HG03378 (cell line): ENCODE measurements at regions not wholly inside any gene's neighbourhood (a gene's known extent, or its start where the extent isn't known, plus 50 kb on each side); places are given as distances from the start of the nearest gene placed in this dataset.
"Not testable (repeated sequence)": the region's sequence is repeated elsewhere in the genome, so short reads cannot be mapped to it uniquely, and the experiment has no call there.

Experiments used
- ATAC-seq: cut with Tn5 transposase; IDR thresholded peaks from one replicate; pipeline ENCODE4 v1.9.1; 2021; ENCODE audit warnings: mild to moderate bottlenecking, moderate library complexity; ENCODE audit not compliant: unreplicated experiment

DNA sequence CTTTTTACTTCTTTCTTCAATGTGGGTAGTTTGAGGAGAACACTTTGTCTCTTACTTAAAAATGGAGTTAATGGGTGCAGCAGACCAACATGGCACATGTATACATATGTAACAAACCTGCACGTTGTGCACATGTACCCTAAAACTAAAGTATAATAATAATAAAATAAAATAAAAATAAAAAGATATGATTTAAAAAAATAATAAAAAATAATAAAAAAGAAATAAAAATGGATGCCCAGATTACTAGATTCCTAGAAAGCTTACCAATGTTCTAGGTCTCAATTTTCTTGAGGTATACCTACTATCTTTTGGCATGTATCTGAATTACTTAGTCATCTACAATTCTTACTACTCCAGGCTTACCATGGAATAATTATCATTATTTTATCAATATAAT is 2001.6 kb upstream of the CDH9 start:
- ATAC-seq = no peak

DNA sequence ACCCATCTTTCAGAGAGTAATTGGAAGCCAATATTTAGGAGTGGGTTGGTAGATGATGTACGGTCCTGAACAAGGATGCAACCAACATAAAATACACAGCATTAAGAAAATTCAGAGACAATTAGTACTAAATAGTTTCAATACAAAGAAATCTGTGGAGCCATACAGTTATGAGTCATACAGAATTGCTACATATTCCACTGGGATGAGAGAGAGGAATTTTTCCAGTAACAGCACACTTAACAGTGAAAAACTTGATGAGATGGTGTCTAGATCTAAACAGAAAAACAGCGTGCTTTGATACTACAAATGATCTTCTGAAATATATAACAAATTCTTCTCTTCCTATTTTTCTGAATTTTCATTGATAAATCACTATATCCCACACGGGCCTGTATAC is 1999.3 kb upstream of the CDH9 start:
- no peak for ATAC-seq

- ATAC-seq = no peak
These were observed 1985.7 kb upstream of the CDH9 start for GRCh38 chr5:29024052-29024451.

- no peak for ATAC-seq
These were observed 1985.2 kb upstream of the CDH9 start for GRCh38 chr5:29023541-29023940.

GRCh38 chr5:29017501-29017900 is 1979.1 kb upstream of the CDH9 start:
- ATAC-seq = no peak

DNA sequence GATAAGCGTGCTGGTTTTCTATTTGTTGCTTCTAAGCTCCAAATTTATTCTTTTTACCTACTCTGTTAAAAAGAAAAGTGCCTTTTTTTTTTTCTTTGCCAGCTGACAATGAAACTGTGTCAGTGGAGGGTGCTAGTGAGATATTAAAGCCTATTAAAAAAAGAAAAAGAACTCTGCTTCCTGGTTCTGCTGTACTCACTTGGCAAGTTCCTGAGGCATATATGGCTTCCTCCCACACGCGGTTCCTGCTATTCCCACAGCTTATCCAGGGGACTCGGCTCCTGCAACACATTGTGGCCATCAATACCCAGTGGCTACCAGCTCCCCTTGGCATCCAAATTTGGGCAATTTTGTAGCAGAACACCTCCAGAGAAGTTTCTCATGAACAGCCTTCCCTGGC is 1977.7 kb upstream of the CDH9 start:
- ATAC-seq = no peak

GRCh38 chr5:29015523-29015922 is 1977.1 kb upstream of the CDH9 start:
- ATAC-seq = no peak

DNA sequence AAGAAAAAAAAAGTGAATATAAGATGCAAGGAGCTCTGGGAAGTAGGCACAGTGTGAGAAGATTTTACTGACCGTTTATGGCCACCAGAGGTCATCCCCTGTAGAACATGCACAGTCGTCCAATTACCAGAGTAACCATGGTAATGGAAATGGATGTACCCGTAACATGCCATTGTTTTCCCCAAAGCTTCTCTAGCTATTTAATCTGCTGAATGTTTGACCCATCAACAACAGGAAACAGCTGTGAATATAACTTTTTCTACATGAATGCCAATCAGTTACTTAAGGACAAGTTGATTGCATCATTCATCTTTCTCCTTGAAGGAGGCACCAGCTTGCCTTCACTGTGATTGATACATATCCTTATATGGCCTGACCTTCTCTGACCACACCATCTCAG is 1967.0 kb upstream of the CDH9 start:
- no peak for ATAC-seq

DNA sequence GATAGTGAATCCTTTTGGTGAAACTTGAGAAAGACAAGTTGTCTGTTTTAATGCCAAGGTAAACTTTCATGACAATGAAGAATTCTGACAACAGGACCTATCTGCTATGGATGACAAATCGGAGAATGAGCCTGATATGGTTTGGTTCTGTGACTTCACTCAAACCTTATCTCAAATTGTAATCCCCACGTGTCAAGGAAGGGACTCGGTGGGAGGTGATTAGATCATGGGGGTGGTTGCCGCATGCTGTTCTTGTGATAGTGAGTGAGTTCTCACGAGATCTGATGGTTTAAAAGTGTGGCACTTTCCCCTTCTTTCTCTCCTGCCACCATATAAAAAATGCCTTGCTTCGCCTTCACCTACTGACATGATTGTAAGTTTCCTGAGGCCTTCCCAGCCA is 1964.1 kb upstream of the CDH9 start:
- ATAC-seq = no peak

DNA sequence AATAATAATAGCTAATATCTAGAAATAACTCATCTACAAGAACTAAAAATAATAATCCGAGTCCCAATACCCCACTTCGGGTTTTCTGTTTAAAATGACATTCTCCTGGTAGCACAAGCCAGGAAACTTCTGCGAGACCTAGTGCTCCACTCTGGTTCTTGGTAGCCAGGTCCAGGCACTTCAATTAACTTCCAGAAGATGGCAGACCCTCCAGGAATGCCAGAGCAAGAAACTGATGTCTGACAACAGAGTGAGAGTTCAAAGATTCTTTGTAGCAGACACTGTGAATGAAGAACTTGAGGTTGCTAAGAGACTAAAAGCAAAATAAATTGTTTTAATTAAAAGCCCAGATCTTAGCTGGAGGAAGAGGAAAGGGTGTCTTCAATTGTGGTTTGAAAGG is 1963.3 kb upstream of the CDH9 start:
- no peak for ATAC-seq

DNA sequence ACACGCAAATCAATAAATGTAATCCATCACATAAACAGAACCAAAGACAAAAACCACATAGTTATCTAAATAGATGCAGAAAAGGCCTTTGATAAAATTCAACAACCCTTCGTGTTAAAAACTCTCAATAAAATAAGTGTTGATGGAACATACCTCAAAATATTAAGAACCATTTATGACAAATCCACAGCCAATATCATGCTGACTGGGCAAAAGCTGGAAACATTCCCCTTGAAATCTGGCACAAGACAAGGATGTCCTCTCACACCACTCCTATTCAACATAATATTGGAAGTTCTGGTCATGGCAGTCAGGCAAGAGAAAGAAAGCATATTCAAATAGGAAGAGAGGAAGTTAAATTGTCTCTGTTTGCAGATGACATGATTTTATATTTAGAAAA is 1946.3 kb upstream of the CDH9 start:
- no peak for ATAC-seq

DNA sequence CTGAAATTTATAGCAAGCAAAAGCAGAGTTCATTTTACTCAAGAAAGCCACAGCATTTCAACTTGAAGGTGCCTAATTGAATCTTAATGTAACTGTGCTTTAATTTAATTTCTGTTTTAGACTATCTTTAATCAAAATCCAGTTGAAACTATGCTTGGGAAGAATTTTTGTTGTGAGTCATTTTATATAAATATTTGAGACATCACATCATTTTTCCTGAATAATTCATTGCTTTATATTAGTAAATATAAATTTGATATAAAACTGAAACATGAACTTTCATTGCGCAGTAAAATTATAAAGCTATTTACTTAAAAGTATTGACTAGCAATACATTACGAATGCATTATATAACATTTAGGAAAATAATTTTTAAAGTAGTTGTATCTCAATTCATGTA is 1937.1 kb upstream of the CDH9 start:
- no peak for ATAC-seq

- ATAC-seq = no peak
These were observed 1929.5 kb upstream of the CDH9 start for GRCh38 chr5:28967848-28968247.

GRCh38 chr5:28961816-28962215 is 1923.4 kb upstream of the CDH9 start:
- ATAC-seq = no peak

DNA sequence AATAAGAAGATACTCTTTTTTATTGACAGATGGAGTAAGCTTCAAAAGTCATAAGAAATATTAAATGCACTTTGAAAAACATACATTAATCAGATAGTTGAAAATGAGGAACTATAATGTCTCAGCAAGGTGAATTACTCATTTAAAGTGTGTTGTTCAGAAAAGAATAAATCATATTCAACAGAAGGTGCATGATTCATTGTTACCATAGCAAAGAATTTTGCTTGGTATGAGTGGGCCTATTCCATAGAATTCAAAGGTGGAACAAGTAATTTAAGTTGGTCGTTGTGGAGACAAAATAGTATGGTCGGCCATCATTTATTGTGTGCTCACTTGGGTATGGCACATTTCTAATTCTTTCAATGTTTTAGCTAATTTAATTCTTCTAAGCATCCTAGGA is 1920.2 kb upstream of the CDH9 start:
- no peak for ATAC-seq

DNA sequence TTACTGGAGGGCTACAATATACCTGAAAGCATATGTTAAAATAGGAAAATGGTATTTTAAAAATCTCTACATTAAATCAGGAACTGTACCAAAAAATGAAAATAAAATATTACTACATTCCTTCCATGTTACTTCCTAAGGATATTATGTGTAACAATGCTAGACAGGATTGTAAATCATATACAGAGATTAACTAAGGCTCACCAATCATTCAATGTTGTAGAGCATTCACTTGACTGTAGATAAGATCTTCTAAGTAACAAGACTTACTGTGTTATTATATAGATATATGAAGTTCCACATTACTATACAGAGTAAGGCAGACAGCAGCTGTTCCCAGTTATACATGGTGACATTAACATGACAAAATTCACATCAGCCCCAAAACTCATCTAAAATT is 1919.1 kb upstream of the CDH9 start:
- ATAC-seq = no peak

GRCh38 chr5:28954074-28954473 is 1915.7 kb upstream of the CDH9 start:
- ATAC-seq = no peak

DNA sequence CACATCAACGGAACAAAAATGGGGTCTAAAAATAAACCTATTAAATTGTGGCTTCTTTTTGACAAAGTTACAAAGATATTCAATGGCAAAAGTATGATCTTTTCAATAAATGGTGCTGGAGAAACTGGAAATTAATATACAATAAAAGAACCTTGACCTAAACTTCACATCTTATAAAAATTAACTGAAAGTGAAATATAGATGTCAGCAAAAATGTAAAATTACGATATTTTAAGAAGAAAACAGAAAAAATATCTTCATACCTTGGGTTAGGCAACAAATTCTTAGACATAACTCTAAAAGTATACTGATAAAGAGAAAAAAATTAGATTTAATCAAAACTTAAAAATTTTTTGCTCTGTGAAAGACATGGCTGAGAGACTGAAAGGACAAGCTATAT is 1909.5 kb upstream of the CDH9 start:
- ATAC-seq = no peak

DNA sequence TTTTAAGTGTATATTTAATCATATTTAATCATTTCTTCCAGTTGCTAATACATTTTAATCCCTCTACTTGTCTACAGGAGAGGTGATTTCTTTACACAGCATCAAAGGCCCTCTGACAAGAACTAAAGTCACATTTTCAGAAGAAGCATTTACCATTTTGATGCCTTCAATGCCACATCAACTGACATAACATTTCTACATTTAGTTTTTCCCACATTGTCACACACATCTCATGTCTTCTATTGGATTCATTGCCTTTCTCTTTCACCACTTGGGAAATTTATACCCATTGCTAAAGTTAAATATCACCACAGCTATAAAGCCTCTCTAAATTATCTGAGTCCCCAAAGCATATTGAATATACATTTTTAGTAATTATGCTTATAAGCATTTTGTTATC is 1907.5 kb upstream of the CDH9 start:
- no peak for ATAC-seq

- ATAC-seq = not testable (repeated sequence)
These were observed 1891.0 kb upstream of the CDH9 start for GRCh38 chr5:28929366-28929765.

DNA sequence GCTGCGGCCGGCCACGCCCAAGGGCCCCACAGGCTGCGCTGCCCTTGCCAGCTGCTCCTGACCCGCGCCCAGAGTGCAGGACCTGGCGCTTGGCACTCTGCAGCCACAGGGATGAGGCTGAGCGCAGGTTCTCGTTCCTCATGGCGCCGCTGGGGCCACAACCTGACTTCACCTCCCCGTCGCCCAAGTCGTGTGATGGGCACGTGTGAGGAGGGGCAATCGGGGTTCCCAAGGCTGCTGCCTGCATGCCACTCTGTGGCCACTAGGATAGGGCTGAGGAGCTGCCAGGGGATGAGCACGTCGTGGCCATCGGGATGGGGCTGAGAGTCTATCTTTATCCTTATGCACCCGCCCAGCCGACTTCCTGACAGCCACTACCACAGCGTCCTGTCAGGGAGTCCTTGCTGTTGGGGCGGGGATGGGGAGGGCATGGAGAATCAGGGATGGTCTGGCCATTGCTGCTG is 1890.0 kb upstream of the CDH9 start:
- ATAC-seq = not testable (repeated sequence)

DNA sequence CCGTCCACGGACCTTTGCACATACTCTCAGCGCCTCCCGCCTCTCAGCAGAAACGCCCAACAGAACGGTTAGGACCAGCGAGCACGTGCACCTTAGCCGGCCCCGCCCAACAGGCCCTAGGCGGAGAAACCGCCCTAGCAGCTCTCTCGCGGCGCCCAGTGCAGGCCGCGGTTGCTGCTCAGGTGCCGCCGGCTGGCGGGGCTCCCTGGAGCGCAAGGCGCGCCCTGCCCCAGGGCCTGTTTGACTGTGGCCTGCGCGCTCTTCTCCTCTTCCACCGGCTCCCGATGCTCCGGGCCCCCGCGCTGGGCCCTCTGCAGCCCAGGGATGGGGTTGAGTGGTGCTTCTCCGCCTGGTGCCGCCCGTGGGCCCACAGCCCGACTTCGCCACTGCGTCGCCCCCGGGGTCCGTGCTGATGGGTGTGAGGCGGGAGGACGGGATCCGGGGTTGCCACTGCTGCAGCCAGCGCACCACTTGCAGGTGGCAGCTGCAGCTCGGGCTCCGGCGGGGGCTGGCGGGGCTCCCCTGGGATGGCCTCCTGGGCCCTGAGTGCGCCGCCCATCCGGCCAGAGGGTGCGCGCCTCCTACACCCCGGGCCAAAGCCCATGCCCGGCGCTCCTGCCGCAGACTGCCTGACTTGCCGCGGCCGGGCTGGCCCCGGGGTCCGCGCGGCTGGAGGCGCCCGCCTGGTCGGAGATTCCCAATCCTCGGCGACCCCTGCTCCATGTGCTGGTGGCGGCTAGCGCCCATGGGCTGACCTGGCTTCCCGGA is 1889.4 kb upstream of the CDH9 start:
- no peak for ATAC-seq

DNA sequence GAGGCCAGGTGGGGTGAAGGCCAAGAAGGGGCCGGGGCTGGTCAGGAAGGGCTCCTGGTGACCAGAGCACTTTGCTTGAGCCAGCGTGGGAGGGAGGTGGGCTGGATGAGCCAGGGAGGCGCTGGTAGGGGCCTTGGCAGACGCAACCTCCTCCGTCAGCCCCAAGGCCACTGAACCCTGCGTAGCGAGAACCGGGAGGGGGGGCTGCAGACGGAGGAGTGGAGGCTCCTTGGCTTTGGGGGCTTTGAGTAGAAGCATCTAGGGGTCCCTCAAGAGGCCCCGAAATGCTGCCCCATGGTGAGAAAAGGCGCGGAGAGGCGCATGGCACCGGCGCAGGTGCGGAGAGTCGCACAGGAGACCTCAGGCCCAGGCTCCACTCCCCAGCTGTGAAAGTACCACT is 1888.0 kb upstream of the CDH9 start:
- ATAC-seq = no peak
